Caco-2 (cell line): ENCODE measurements at regions not wholly inside any gene's neighbourhood (a gene's known extent, or its start where the extent isn't known, plus 50 kb on each side); places are given as distances from the start of the nearest gene placed in this dataset.

ENCODE experiments used
- BruUV-seq: library from RNA; stranded (reverse); fragments of 400-500 nt; replicated peaks from 2 replicates; lab custom pipeline; 2021; lab: Mats Ljungman, UMichigan
- CTCF ChIA-PET: fragments of 300-600 bp; sonication (Branson Sonifier 250); formaldehyde crosslinking; loops from one replicate; lab custom pipeline; 2022; ENCODE audit warnings: antibody characterized with exemption; lab: Charles Lee
- POLR2A ChIA-PET: fragments of 300-600 bp; sonication (Branson Sonifier 250); formaldehyde crosslinking; loops from one replicate; lab custom pipeline; 2022; ENCODE audit warnings: antibody characterized with exemption; lab: Charles Lee
- DNase-seq, 2 experiments: peaks; one replicate each; pipeline versions ENCODE4 v3.0.0 to v3.0.0-alpha.2; 2020 to 2022
- H3K27me3 ChIP-seq: replicated peaks from 2 replicates; pipeline ENCODE4 v1.6.0; 2011; ENCODE audit warnings: low read length; ENCODE audit not compliant: control insufficient read depth, insufficient read depth
- H3K36me3 ChIP-seq: 2 replicates; pipeline ENCODE4 v1.5.1; 2011; ENCODE audit warnings: low read length; ENCODE audit not compliant: control insufficient read depth, insufficient read depth
- H3K4me1 ChIP-seq: fragments of 250-450 bp; sonication (Bioruptor Pico); 2 replicates; pipeline ENCODE4 v1.5.1; 2020; ENCODE audit warnings: mild to moderate bottlenecking
- H3K4me3 ChIP-seq: 2 replicates; pipeline ENCODE4 v1.5.1; 2011; ENCODE audit warnings: low read depth, mild to moderate bottlenecking, control low read depth, low read length
- H3K9me3 ChIP-seq: fragments of 250-450 bp; sonication (Bioruptor Pico); 2 replicates; pipeline ENCODE4 v1.5.1; 2020; ENCODE audit warnings: mild to moderate bottlenecking, moderate library complexity
- H3K27ac Mint-ChIP-seq: one replicate; pipeline ENCODE4 v1.8.0; 2022; ENCODE audit warnings: mixed read lengths; ENCODE audit not compliant: unreplicated experiment
- H3K27me3 Mint-ChIP-seq: one replicate; pipeline ENCODE4 v1.8.0; 2022; ENCODE audit warnings: mixed read lengths; ENCODE audit not compliant: insufficient read depth, unreplicated experiment
- H3K36me3 Mint-ChIP-seq: one replicate; pipeline ENCODE4 v1.8.0; 2022; ENCODE audit warnings: mild to moderate bottlenecking, mixed read lengths; ENCODE audit not compliant: insufficient read depth, unreplicated experiment
- H3K4me1 Mint-ChIP-seq: one replicate; pipeline ENCODE4 v1.8.0; 2022; ENCODE audit warnings: low read depth, mixed read lengths; ENCODE audit not compliant: unreplicated experiment
- H3K4me3 Mint-ChIP-seq: one replicate; pipeline ENCODE4 v1.8.0; 2022; ENCODE audit warnings: mild to moderate bottlenecking, moderate library complexity, mixed read lengths; ENCODE audit not compliant: unreplicated experiment
- H3K9me3 Mint-ChIP-seq: one replicate; pipeline ENCODE4 v1.8.0; 2022; ENCODE audit warnings: mixed read lengths; ENCODE audit not compliant: unreplicated experiment
- CTCF ChIP-seq, 2 experiments: fragments of 200-600 bp in 1 of 2; IDR thresholded peaks; 1 replicate in 1 of 2; 2 replicates in 1 of 2; pipeline versions ENCODE4 v1.5.1 to v1.8.0; 2011 to 2022; ENCODE audit warnings: antibody characterized with exemption in 1 of 2, control low read depth in 1 of 2, inconsistent platforms in 1 of 2, low read depth in 1 of 2, low read length in 1 of 2, mild to moderate bottlenecking in 1 of 2, moderate library complexity in 1 of 2; ENCODE audit not compliant: insufficient read depth in 1 of 2, severe bottlenecking in 1 of 2, unreplicated experiment in 1 of 2
- intact Hi-C: fragments of 100-400 bp; cut with micrococcal nuclease; formaldehyde crosslinking; loops from one replicate; pipeline ENCODE4 v1.10.0; 2022; ENCODE audit not compliant: unreplicated experiment

- no peak for TF ChIP-seq CTCF (IDR thresholded peaks at IDR 0.05; ENCODE audit: insufficient read depth in 1 of 2, low read depth in 1 of 2, low read length in 1 of 2, severe bottlenecking in 1 of 2, unreplicated experiment in 1 of 2)
- Histone ChIP-seq H3K36me3 (no peaks in the 10 kb centered on the region), H3K4me3 (no peak overlapping the region), H3K27me3 (no peaks in the 10 kb centered on the region), H3K9me3 (no peaks in the 10 kb centered on the region), H3K4me1 (no peaks in the 10 kb centered on the region)
- CTCF ChIA-PET: no interaction called here
- no peaks in the 10 kb centered on the region for H3K4me1 Mint-ChIP-seq
- no peak for DNase-seq
- H3K27ac Mint-ChIP-seq: no peak overlapping the region
- H3K4me3 Mint-ChIP-seq: no peak overlapping the region
- POLR2A ChIA-PET: no interaction called here
- no TSS peak for BruUV-seq
- no peaks in the 10 kb centered on the region for H3K9me3 Mint-ChIP-seq
- H3K27me3 Mint-ChIP-seq: peaks cover 13% of the 10 kb centered on the region
- intact Hi-C loops: no loop called here
- no peaks in the 10 kb centered on the region for H3K36me3 Mint-ChIP-seq
These were observed 176.1 kb upstream of the CDC14C start for GRCh38 chr7:48748081-48748833.

- no peak overlapping the region for H3K4me3 ChIP-seq
- Mint-ChIP-seq H3K4me1 (no peaks in the 10 kb centered on the region), H3K27ac (no peak overlapping the region), H3K4me3 (no peak overlapping the region), H3K27me3 (peaks cover 10% of the 10 kb centered on the region), H3K9me3 (no peaks in the 10 kb centered on the region), H3K36me3 (no peaks in the 10 kb centered on the region)
- H3K36me3 ChIP-seq: no peaks in the 10 kb centered on the region
- intact Hi-C loops: no loop called here
- no peaks in the 10 kb centered on the region for H3K9me3 ChIP-seq
- BruUV-seq: no TSS peak
- ChIA-PET POLR2A (no interaction called here), CTCF (no interaction called here)
- H3K27me3 ChIP-seq: no peaks in the 10 kb centered on the region
- DNase-seq: no peak
- TF ChIP-seq CTCF (IDR thresholded peaks at IDR 0.05; ENCODE audit: insufficient read depth in 1 of 2, low read depth in 1 of 2, low read length in 1 of 2, severe bottlenecking in 1 of 2, unreplicated experiment in 1 of 2): no peak
- H3K4me1 ChIP-seq: no peaks in the 10 kb centered on the region
These were observed 169.2 kb upstream of the CDC14C start for GRCh38 chr7:48755061-48755555.

GRCh38 chr7:48759431-48760080 lies 164.8 kb upstream of the CDC14C start:
- intact Hi-C loops: no loop called here
- Histone ChIP-seq H3K27me3 (no peaks in the 10 kb centered on the region), H3K4me1 (no peaks in the 10 kb centered on the region), H3K36me3 (no peaks in the 10 kb centered on the region), H3K4me3 (no peak overlapping the region), H3K9me3 (no peaks in the 10 kb centered on the region)
- peaks cover 12% of the 10 kb centered on the region for H3K27me3 Mint-ChIP-seq
- BruUV-seq: no TSS peak
- ChIA-PET POLR2A (no interaction called here), CTCF (no interaction called here)
- no peak for DNase-seq
- H3K36me3 Mint-ChIP-seq: no peaks in the 10 kb centered on the region
- H3K27ac Mint-ChIP-seq: no peak overlapping the region
- H3K4me1 Mint-ChIP-seq: no peaks in the 10 kb centered on the region
- no peak overlapping the region for H3K4me3 Mint-ChIP-seq
- no peak for TF ChIP-seq CTCF (IDR thresholded peaks at IDR 0.05; ENCODE audit: insufficient read depth in 1 of 2, low read depth in 1 of 2, low read length in 1 of 2, severe bottlenecking in 1 of 2, unreplicated experiment in 1 of 2)
- no peaks in the 10 kb centered on the region for H3K9me3 Mint-ChIP-seq
